GM18907 (cell line): ENCODE measurements at regions not wholly inside any gene's neighbourhood (a gene's known extent, or its start where the extent isn't known, plus 50 kb on each side); places are given as distances from the start of the nearest gene placed in this dataset.
"Not testable (repeated sequence)": the region's sequence is repeated elsewhere in the genome, so short reads cannot be mapped to it uniquely, and the experiment has no call there.

ENCODE experiments used
- ATAC-seq: cut with Tn5 transposase; IDR thresholded peaks from one replicate; pipeline ENCODE4 v1.9.1; 2021; ENCODE audit warnings: mild to moderate bottlenecking, moderate library complexity; ENCODE audit not compliant: unreplicated experiment

GRCh38 chr3:151675858-151676615 is 57.7 kb upstream of the AADACL2 start:
- no peak for ATAC-seq

- ATAC-seq = no peak
Measured at GRCh38 chr3:151673974-151674373, 59.8 kb upstream of the AADACL2 start.

GRCh38 chr3:151667762-151668161 is 66.0 kb upstream of the AADACL2 start:
- ATAC-seq = not testable (repeated sequence)

- ATAC-seq = no peak
Measured at GRCh38 chr3:151660885-151661284, 72.8 kb upstream of the AADACL2 start.

- no peak for ATAC-seq
Measured at GRCh38 chr3:151644986-151645385, 88.7 kb upstream of the AADACL2 start.

GRCh38 chr3:151644020-151644620 is 89.6 kb upstream of the AADACL2 start:
- no peak for ATAC-seq

- no peak for ATAC-seq
Measured at GRCh38 chr3:151639418-151639740, 94.3 kb upstream of the AADACL2 start.

GRCh38 chr3:151638555-151639417 is 94.9 kb upstream of the AADACL2 start:
- no peak for ATAC-seq

GRCh38 chr3:151635905-151636304 is 97.8 kb upstream of the AADACL2 start:
- no peak for ATAC-seq

- ATAC-seq = no peak
Measured at GRCh38 chr3:151631946-151632345, 101.8 kb upstream of the AADACL2 start.

- no peak for ATAC-seq
Measured at GRCh38 chr3:151630938-151631441, 102.7 kb upstream of the AADACL2 start.

GRCh38 chr3:151630035-151630434 is 103.7 kb upstream of the AADACL2 start:
- ATAC-seq = no peak

- ATAC-seq = no peak
Measured at GRCh38 chr3:151625586-151625985, 108.1 kb upstream of the AADACL2 start.

- no peak for ATAC-seq
Measured at GRCh38 chr3:151625086-151625485, 108.6 kb upstream of the AADACL2 start.

GRCh38 chr3:151620071-151620470 is 113.7 kb upstream of the AADACL2 start:
- no peak for ATAC-seq

- ATAC-seq = no peak
Measured at GRCh38 chr3:151615464-151615863, 118.3 kb upstream of the AADACL2 start.

- ATAC-seq = no peak
Measured at GRCh38 chr3:151612115-151612514, 121.6 kb upstream of the AADACL2 start.

GRCh38 chr3:151611419-151611818 is 122.3 kb upstream of the AADACL2 start:
- no peak for ATAC-seq

- ATAC-seq = no peak
Measured at GRCh38 chr3:151609491-151609890, 124.2 kb upstream of the AADACL2 start.

GRCh38 chr3:151604891-151605290 is 128.8 kb upstream of the AADACL2 start:
- ATAC-seq = no peak

- ATAC-seq = no peak
Measured at GRCh38 chr3:151600783-151601182, 132.9 kb upstream of the AADACL2 start.
